ENCODE measurements at regions not wholly inside any gene's neighbourhood (a gene's known extent, or its start where the extent isn't known, plus 50 kb on each side); places are given as distances from the start of the nearest gene placed in this dataset.

DNA sequence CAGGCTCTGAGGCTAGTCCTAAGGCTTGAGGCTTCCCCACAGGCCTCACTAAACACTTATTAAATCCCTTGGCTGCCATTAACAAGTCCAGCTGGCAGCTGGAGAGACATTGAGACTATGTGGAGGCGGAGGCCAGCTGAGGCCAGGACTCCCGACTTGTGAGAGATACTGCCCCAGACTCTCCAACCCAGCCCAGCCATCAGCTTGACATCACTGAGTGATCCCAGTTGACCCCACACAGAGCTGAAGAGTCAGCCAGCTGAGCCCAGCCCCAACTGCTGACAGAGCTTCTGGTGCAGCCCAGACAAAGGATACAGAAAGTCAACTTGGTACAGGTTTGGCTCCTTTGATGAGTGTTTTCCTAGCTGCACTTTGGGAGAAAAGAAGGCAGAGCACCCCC, 343.1 kb downstream of the C16orf95 start:
- H3K4me3 ChIP-seq (ENCODE audit: low read length in 2 of 2), result no peak overlapping the region
- H3K4me1 ChIP-seq (ENCODE audit: control insufficient read depth in 2 of 2, insufficient read depth in 2 of 2, low read length in 2 of 2), result no peaks in the 10 kb centered on the region
- no peaks in the 10 kb centered on the region for H3K27me3 ChIP-seq (ENCODE audit: control insufficient read depth in 2 of 2, insufficient read depth in 1 of 2, low read length in 1 of 2)
- 98% methylated on average over 2 of the region's 2 CpGs for WGBS
- no peaks in the 10 kb centered on the region for H3K36me3 ChIP-seq (ENCODE audit: control insufficient read depth in 2 of 2, insufficient read depth in 2 of 2, low read length in 1 of 2)
- no peak for DNase-seq (ENCODE audit: low read depth in 6 of 9, low spot score in 9 of 9)
- no peaks in the 10 kb centered on the region for H3K9me3 ChIP-seq (ENCODE audit: control insufficient read depth in 2 of 2, insufficient read depth in 1 of 2, low read length in 1 of 2)
- no peak overlapping the region for H3K27ac ChIP-seq (ENCODE audit: low read depth in 1 of 2, low read length in 1 of 2)

- Histone ChIP-seq H3K4me3 (ENCODE audit: low read length in 2 of 2) (no peak overlapping the region), H3K36me3 (ENCODE audit: control insufficient read depth in 2 of 2, insufficient read depth in 2 of 2, low read length in 1 of 2) (no peaks in the 10 kb centered on the region), H3K4me1 (ENCODE audit: control insufficient read depth in 2 of 2, insufficient read depth in 2 of 2, low read length in 2 of 2) (no peaks in the 10 kb centered on the region), H3K27me3 (ENCODE audit: control insufficient read depth in 2 of 2, insufficient read depth in 1 of 2, low read length in 1 of 2) (no peaks in the 10 kb centered on the region), H3K27ac (ENCODE audit: low read depth in 1 of 2, low read length in 1 of 2) (no peak overlapping the region), H3K9me3 (ENCODE audit: control insufficient read depth in 2 of 2, insufficient read depth in 1 of 2, low read length in 1 of 2) (no peaks in the 10 kb centered on the region)
- WGBS, result 70% methylated on average over 2 of the region's 2 CpGs
- no peak for DNase-seq (ENCODE audit: low read depth in 6 of 9, low spot score in 9 of 9)
These were observed 341.7 kb downstream of the C16orf95 start for GRCh38 chr16:86975445-86975844.

DNA sequence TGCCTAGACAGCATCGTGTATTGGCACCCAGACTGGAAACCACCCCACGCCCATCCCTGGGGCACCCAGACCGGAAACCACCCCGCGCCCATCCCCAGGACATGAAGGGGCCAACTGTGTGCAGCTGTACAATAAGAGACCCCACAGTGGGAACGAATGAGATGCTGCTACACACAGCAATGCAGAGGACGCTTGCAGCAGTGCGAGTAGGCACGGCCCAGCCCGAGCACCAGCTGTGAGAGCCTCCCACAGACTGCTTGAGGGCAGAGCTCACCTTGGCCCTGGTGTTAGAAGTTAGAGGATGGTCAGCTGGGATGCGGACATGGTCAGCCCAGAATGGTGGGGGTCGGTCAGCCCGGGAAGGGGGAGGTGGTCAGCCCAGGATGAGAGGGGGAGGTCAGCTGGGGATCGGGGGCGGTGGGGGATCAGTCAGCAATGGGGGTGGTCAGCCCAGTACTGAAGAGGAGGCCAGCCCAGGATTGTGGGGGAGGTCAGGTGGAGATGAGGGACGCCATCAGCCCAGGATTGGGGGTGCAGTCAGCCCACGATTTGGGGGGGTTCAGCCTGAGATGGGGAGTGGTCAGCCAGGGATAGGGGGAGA, 340.0 kb downstream of the C16orf95 start:
- Histone ChIP-seq H3K9me3 (ENCODE audit: control insufficient read depth in 2 of 2, insufficient read depth in 1 of 2, low read length in 1 of 2) (no peaks in the 10 kb centered on the region), H3K27me3 (ENCODE audit: control insufficient read depth in 2 of 2, insufficient read depth in 1 of 2, low read length in 1 of 2) (no peaks in the 10 kb centered on the region), H3K4me3 (ENCODE audit: low read length in 2 of 2) (no peak overlapping the region), H3K36me3 (ENCODE audit: control insufficient read depth in 2 of 2, insufficient read depth in 2 of 2, low read length in 1 of 2) (no peaks in the 10 kb centered on the region), H3K4me1 (ENCODE audit: control insufficient read depth in 2 of 2, insufficient read depth in 2 of 2, low read length in 2 of 2) (no peaks in the 10 kb centered on the region), H3K27ac (ENCODE audit: low read depth in 1 of 2, low read length in 1 of 2) (no peak overlapping the region)
- DNase-seq (ENCODE audit: low read depth in 6 of 9, low spot score in 9 of 9), result no peak
- 95% methylated on average over 17 of the region's 17 CpGs for WGBS

DNA sequence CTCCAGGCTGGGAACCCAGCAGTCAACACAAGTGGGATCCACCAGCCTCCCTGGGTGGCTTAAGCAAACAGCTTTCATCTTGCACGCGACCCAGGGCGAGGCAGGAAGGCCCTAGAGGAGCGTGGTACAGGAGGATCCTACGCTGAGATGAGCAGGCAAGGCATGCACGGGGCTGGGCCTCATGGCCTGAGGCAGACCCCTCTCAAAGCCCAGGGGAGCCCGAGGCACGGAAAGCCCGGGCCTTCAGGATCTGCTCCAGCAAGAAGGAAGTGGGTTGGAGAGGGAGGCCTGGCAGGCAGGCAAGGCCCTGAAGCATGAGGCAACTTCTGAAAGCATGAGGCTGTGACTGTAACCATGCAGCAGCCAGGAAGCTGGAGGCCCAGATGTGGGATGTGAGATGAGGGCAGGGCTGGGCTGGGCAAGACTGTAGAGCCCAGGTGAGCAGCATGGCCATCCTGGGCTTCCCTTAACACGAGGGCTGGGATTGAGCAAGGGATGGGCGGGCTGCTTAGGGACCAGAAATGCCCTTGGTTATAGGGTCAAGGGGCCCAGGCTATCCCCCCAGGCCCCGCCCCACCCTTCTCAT, 338.7 kb downstream of the C16orf95 start:
- no peaks in the 10 kb centered on the region for H3K9me3 ChIP-seq (ENCODE audit: control insufficient read depth in 2 of 2, insufficient read depth in 1 of 2, low read length in 1 of 2)
- no peaks in the 10 kb centered on the region for H3K36me3 ChIP-seq (ENCODE audit: control insufficient read depth in 2 of 2, insufficient read depth in 2 of 2, low read length in 1 of 2)
- no peaks in the 10 kb centered on the region for H3K27me3 ChIP-seq (ENCODE audit: control insufficient read depth in 2 of 2, insufficient read depth in 1 of 2, low read length in 1 of 2)
- DNase-seq (ENCODE audit: low read depth in 6 of 9, low spot score in 9 of 9), result no peak
- no peak overlapping the region for H3K4me3 ChIP-seq (ENCODE audit: low read length in 2 of 2)
- no peak overlapping the region for H3K27ac ChIP-seq (ENCODE audit: low read depth in 1 of 2, low read length in 1 of 2)
- H3K4me1 ChIP-seq (ENCODE audit: control insufficient read depth in 2 of 2, insufficient read depth in 2 of 2, low read length in 2 of 2), result no peaks in the 10 kb centered on the region
- 93% methylated on average over 12 of the region's 12 CpGs for WGBS

GRCh38 chr16:86979061-86979460, 338.1 kb downstream of the C16orf95 start:
- Histone ChIP-seq H3K36me3 (ENCODE audit: control insufficient read depth in 2 of 2, insufficient read depth in 2 of 2, low read length in 1 of 2) (no peaks in the 10 kb centered on the region), H3K4me1 (ENCODE audit: control insufficient read depth in 2 of 2, insufficient read depth in 2 of 2, low read length in 2 of 2) (no peaks in the 10 kb centered on the region), H3K27ac (ENCODE audit: low read depth in 1 of 2, low read length in 1 of 2) (no peak overlapping the region), H3K4me3 (ENCODE audit: low read length in 2 of 2) (no peak overlapping the region), H3K27me3 (ENCODE audit: control insufficient read depth in 2 of 2, insufficient read depth in 1 of 2, low read length in 1 of 2) (no peaks in the 10 kb centered on the region), H3K9me3 (ENCODE audit: control insufficient read depth in 2 of 2, insufficient read depth in 1 of 2, low read length in 1 of 2) (no peaks in the 10 kb centered on the region)
- no peak for DNase-seq (ENCODE audit: low read depth in 6 of 9, low spot score in 9 of 9)
- 91% methylated on average over 6 of the region's 6 CpGs for WGBS

DNA sequence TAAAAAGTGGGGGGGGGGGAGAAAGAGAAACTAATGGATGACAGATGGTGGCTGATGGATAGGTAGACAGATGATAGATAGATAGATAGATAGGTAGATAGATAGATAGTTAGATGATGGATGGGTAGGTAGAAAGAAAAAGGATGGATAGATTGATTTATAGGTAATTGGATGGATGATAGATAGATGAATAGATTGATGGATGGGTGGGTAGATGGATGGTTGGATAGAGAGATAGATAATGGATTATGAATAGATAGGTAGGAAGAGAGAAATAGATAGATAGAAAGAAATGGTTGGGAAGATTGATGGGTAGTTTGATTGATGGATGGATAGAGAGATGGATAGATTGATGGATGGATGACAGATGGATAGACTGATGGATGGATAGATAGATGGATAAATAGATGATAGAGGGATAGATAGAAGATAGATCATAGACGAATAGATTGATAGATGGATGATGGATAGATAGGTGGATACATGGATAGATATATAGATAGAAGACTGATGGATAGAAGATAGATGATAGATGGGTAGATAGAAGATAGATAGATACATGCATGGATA, 337.1 kb downstream of the C16orf95 start:
- Histone ChIP-seq H3K27me3 (ENCODE audit: control insufficient read depth in 2 of 2, insufficient read depth in 1 of 2, low read length in 1 of 2) (no peaks in the 10 kb centered on the region), H3K36me3 (ENCODE audit: control insufficient read depth in 2 of 2, insufficient read depth in 2 of 2, low read length in 1 of 2) (no peaks in the 10 kb centered on the region), H3K4me1 (ENCODE audit: control insufficient read depth in 2 of 2, insufficient read depth in 2 of 2, low read length in 2 of 2) (no peaks in the 10 kb centered on the region), H3K27ac (ENCODE audit: low read depth in 1 of 2, low read length in 1 of 2) (no peak overlapping the region), H3K9me3 (ENCODE audit: control insufficient read depth in 2 of 2, insufficient read depth in 1 of 2, low read length in 1 of 2) (no peaks in the 10 kb centered on the region), H3K4me3 (ENCODE audit: low read length in 2 of 2) (no peak overlapping the region)
- DNase-seq (ENCODE audit: low read depth in 6 of 9, low spot score in 9 of 9), result no peak
- 92% methylated on average over 1 of the region's 1 CpG for WGBS

DNA sequence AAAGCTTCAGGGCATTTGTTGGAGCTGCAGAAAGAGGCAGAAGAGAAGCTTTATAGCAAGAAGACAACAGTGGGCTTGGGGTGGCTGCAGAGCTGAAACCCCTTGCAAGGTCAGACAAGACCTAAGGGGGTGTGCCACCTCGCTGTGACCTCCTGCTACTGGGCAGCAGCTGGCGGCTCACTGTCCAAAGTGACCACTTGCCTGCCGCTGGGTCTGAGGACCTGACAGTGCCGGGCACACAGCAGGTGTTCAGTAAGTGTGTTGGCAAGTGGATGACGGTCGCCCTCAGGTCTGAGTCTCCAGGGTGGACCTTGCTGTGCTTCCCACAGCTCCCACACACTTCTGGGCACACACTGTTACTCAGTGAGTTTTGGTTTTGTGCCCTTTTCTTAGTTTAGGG, 336.5 kb downstream of the C16orf95 start:
- no peak overlapping the region for H3K4me3 ChIP-seq (ENCODE audit: low read length in 2 of 2)
- H3K27me3 ChIP-seq (ENCODE audit: control insufficient read depth in 2 of 2, insufficient read depth in 1 of 2, low read length in 1 of 2), result no peaks in the 10 kb centered on the region
- DNase-seq (ENCODE audit: low read depth in 6 of 9, low spot score in 9 of 9), result no peak
- no peaks in the 10 kb centered on the region for H3K36me3 ChIP-seq (ENCODE audit: control insufficient read depth in 2 of 2, insufficient read depth in 2 of 2, low read length in 1 of 2)
- H3K27ac ChIP-seq (ENCODE audit: low read depth in 1 of 2, low read length in 1 of 2), result no peak overlapping the region
- H3K4me1 ChIP-seq (ENCODE audit: control insufficient read depth in 2 of 2, insufficient read depth in 2 of 2, low read length in 2 of 2), result no peaks in the 10 kb centered on the region
- 92% methylated on average over 6 of the region's 6 CpGs for WGBS
- no peaks in the 10 kb centered on the region for H3K9me3 ChIP-seq (ENCODE audit: control insufficient read depth in 2 of 2, insufficient read depth in 1 of 2, low read length in 1 of 2)

GRCh38 chr16:86982347-86982596, 334.9 kb downstream of the C16orf95 start:
- Histone ChIP-seq H3K27ac (ENCODE audit: low read depth in 1 of 2, low read length in 1 of 2) (no peak overlapping the region), H3K9me3 (ENCODE audit: control insufficient read depth in 2 of 2, insufficient read depth in 1 of 2, low read length in 1 of 2) (peaks cover 0 to 1% of the 10 kb centered on the region in 2 donors), H3K27me3 (ENCODE audit: control insufficient read depth in 2 of 2, insufficient read depth in 1 of 2, low read length in 1 of 2) (no peaks in the 10 kb centered on the region), H3K4me3 (ENCODE audit: low read length in 2 of 2) (no peak overlapping the region), H3K36me3 (ENCODE audit: control insufficient read depth in 2 of 2, insufficient read depth in 2 of 2, low read length in 1 of 2) (no peaks in the 10 kb centered on the region), H3K4me1 (ENCODE audit: control insufficient read depth in 2 of 2, insufficient read depth in 2 of 2, low read length in 2 of 2) (no peaks in the 10 kb centered on the region)
- DNase-seq (ENCODE audit: low read depth in 6 of 9, low spot score in 9 of 9), result no peak
- 89% methylated on average over 3 of the region's 3 CpGs for WGBS

DNA sequence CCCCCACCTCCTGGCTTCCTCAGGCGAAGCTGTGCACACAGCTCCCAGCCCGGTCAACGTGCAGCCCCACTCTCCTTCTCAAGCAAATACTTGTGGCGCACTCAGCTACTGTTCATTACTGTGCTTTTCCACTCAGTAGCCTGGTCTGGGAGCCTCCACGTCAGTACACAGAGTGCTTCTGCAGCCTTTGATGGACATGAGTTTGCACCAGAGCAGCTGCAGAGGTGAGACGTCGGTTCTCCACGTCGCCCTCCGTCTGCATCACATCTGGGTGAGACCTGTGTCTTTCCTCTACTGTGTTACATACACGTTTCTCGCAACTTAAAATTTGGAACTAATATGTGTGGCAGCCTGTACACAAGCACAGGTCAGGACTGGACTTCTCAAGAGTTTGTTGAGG, 334.3 kb downstream of the C16orf95 start:
- no peaks in the 10 kb centered on the region for H3K36me3 ChIP-seq (ENCODE audit: control insufficient read depth in 2 of 2, insufficient read depth in 2 of 2, low read length in 1 of 2)
- peaks cover 0 to 1% of the 10 kb centered on the region in 2 donors for H3K9me3 ChIP-seq (ENCODE audit: control insufficient read depth in 2 of 2, insufficient read depth in 1 of 2, low read length in 1 of 2)
- H3K27me3 ChIP-seq (ENCODE audit: control insufficient read depth in 2 of 2, insufficient read depth in 1 of 2, low read length in 1 of 2), result no peaks in the 10 kb centered on the region
- no peak for DNase-seq (ENCODE audit: low read depth in 6 of 9, low spot score in 9 of 9)
- WGBS, result 91% methylated on average over 12 of the region's 12 CpGs
- H3K4me3 ChIP-seq (ENCODE audit: low read length in 2 of 2), result no peak overlapping the region
- H3K4me1 ChIP-seq (ENCODE audit: control insufficient read depth in 2 of 2, insufficient read depth in 2 of 2, low read length in 2 of 2), result no peaks in the 10 kb centered on the region
- no peak overlapping the region for H3K27ac ChIP-seq (ENCODE audit: low read depth in 1 of 2, low read length in 1 of 2)

Data from thymus (tissue), 11 donors.